NT2/D1 (cell line): ENCODE measurements at regions not wholly inside any gene's neighbourhood (a gene's known extent, or its start where the extent isn't known, plus 50 kb on each side); places are given as distances from the start of the nearest gene placed in this dataset.

Experiments used
- SUZ12 ChIP-seq: IDR thresholded peaks from 2 replicates; pipeline ENCODE4 v1.6.1; 2011; ENCODE audit not compliant: insufficient read length, insufficient read depth; ENCODE audit errors: extremely low read depth
- YY1 ChIP-seq: IDR thresholded peaks from 2 replicates; pipeline ENCODE4 v1.6.1; 2011; ENCODE audit not compliant: insufficient read length, insufficient read depth
- ZNF274 ChIP-seq: IDR thresholded peaks from 2 replicates; pipeline ENCODE4 v1.6.1; 2011; ENCODE audit warnings: mild to moderate bottlenecking, low read depth, low read length

DNA sequence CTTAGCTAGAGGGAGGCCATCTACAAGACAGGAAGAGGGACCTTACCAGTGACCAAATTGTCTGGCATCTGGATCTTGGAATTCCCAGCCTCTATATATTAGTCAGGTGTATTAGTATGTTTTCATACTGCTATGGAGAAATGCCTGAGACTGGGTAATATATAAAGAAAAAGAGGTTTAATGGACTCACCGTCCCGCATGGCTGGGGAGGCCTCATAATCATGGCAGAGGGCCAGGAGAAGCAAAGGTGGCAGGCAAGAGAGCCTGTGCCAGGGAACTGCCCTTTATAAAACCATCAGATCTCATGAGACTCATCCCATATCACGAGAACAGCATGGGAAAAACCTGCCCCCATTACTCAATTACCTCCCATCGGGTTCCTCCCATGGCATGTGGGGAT, 500.2 kb downstream of the SHISA9 start:
- no peak for TF ChIP-seq ZNF274
- TF ChIP-seq YY1 = no peak
- TF ChIP-seq SUZ12 = no peak
